Stimulated activated CD4-positive, alpha-beta T cell treated with anti-CD3 and anti-CD28 coated beads, TNF-alpha, amount 100 ng/mL, for 24 hours (primary cell): ENCODE measurements at regions not wholly inside any gene's neighbourhood (a gene's known extent, or its start where the extent isn't known, plus 50 kb on each side); places are given as distances from the start of the nearest gene placed in this dataset.
A peak's percentile ranks its signal among the peaks of the same experiment; 100 is the strongest.
"Not testable (repeated sequence)": the region's sequence is repeated elsewhere in the genome, so short reads cannot be mapped to it uniquely, and the experiment has no call there.

ENCODE experiments used
- DNase-seq, 3 experiments: peaks; one replicate each; pipeline ENCODE4 v3.0.0-alpha.2; 2020; ENCODE audit warnings: low read depth in 3 of 3

GRCh38 chr18:14460364-14460763, 83.0 kb downstream of the POTEC start:
- DNase-seq, result not testable (repeated sequence)

- DNase-seq, result not testable (repeated sequence)
These were observed 83.6 kb downstream of the POTEC start for GRCh38 chr18:14459826-14460225.

GRCh38 chr18:14458009-14458945, 85.1 kb downstream of the POTEC start:
- peak; percentile 11 to 74 (median 50) for DNase-seq

- peak in 1 of 3 experiments; percentile 21 for DNase-seq
These were observed 92.8 kb downstream of the POTEC start for GRCh38 chr18:14450637-14451009.

- peak in 1 of 3 experiments; percentile 21 for DNase-seq
These were observed 93.3 kb downstream of the POTEC start for GRCh38 chr18:14449995-14450636.

- not testable (repeated sequence) for DNase-seq
These were observed 94.3 kb downstream of the POTEC start for GRCh38 chr18:14449062-14449461.

- not testable (repeated sequence) for DNase-seq
These were observed 95.7 kb downstream of the POTEC start for GRCh38 chr18:14447715-14448114.

GRCh38 chr18:14435460-14435859, 107.9 kb downstream of the POTEC start:
- DNase-seq, result not testable (repeated sequence)

GRCh38 chr18:14432371-14432770, 111.0 kb downstream of the POTEC start:
- not testable (repeated sequence) for DNase-seq

GRCh38 chr18:14431031-14431521, 112.3 kb downstream of the POTEC start:
- peak; percentile 22 to 67 (median 41) for DNase-seq

GRCh38 chr18:14415806-14416205, 127.6 kb downstream of the POTEC start:
- DNase-seq, result peak in 2 of 3 experiments; percentile 12 to 50

GRCh38 chr18:14415399-14415798, 128.0 kb downstream of the POTEC start:
- not testable (repeated sequence) for DNase-seq

- not testable (repeated sequence) for DNase-seq
These were observed 147.9 kb downstream of the POTEC start for GRCh38 chr18:14395533-14395932.

GRCh38 chr18:14393563-14394103, 149.8 kb downstream of the POTEC start:
- DNase-seq, result not testable (repeated sequence)

- not testable (repeated sequence) for DNase-seq
These were observed 150.8 kb downstream of the POTEC start for GRCh38 chr18:14392604-14393003.

- DNase-seq, result not testable (repeated sequence)
These were observed 158.4 kb downstream of the POTEC start for GRCh38 chr18:14384961-14385360.

GRCh38 chr18:14382666-14383065, 160.7 kb downstream of the POTEC start:
- not testable (repeated sequence) for DNase-seq

GRCh38 chr18:14379489-14379888, 163.9 kb downstream of the POTEC start:
- DNase-seq, result not testable (repeated sequence)

- not testable (repeated sequence) for DNase-seq
These were observed 165.0 kb downstream of the POTEC start for GRCh38 chr18:14378376-14378775.

GRCh38 chr18:14361346-14361745, 182.1 kb downstream of the POTEC start:
- DNase-seq, result not testable (repeated sequence)

- DNase-seq, result not testable (repeated sequence)
These were observed 185.7 kb downstream of the POTEC start for GRCh38 chr18:14357553-14358297.
